BLaER1 treated with 17β-estradiol and CSF1 and Interleukin-3, amounts not matched to agents 10 nM and 100 nM (cell line): ENCODE measurements at regions not wholly inside any gene's neighbourhood (a gene's known extent, or its start where the extent isn't known, plus 50 kb on each side); places are given as distances from the start of the nearest gene placed in this dataset.
"Not testable (repeated sequence)": the region's sequence is repeated elsewhere in the genome, so short reads cannot be mapped to it uniquely, and the experiment has no call there.

Source experiments
- H3K27ac ChIP-seq, 11 experiments: shearing (Covaris generic); formaldehyde crosslinking; 2 replicates each; pipeline ENCODE4 v1.8.1; 2022
- H3K27me3 ChIP-seq, 11 experiments: shearing (Covaris generic); formaldehyde crosslinking; 2 replicates each; pipeline ENCODE4 v1.8.1; 2022
- H3K36me3 ChIP-seq, 11 experiments: shearing (Covaris generic); formaldehyde crosslinking; 2 replicates each; pipeline ENCODE4 v1.8.1; 2022
- H3K4me1 ChIP-seq, 10 experiments: shearing (Covaris generic); formaldehyde crosslinking; 2 replicates each; pipeline ENCODE4 v1.8.1; 2022
- H3K4me2 ChIP-seq, 11 experiments: shearing (Covaris generic); formaldehyde crosslinking; 2 replicates each; pipeline ENCODE4 v1.8.1; 2022
- H3K4me3 ChIP-seq, 10 experiments: shearing (Covaris generic); formaldehyde crosslinking; 2 replicates each; pipeline ENCODE4 v1.8.1; 2022
- H3K9ac ChIP-seq, 11 experiments: shearing (Covaris generic); formaldehyde crosslinking; 2 replicates each; pipeline ENCODE4 v1.8.1; 2022
- H3K9me3 ChIP-seq, 11 experiments: shearing (Covaris generic); formaldehyde crosslinking; replicated peaks in 1 of 11; 2 replicates each; pipeline ENCODE4 v1.8.1; 2022
- H4K20me1 ChIP-seq, 11 experiments: shearing (Covaris generic); formaldehyde crosslinking; 2 replicates each; pipeline ENCODE4 v1.8.1; 2022
- Cebpa-rat ChIP-seq, 11 experiments: shearing (Covaris generic); IDR thresholded peaks; 2 replicates each; pipeline ENCODE4 v1.8.1; 2022

- Histone ChIP-seq H3K9me3 (no peaks in the 10 kb centered on the region), H3K9ac (no peak overlapping the region), H3K27ac (no peak overlapping the region), H3K4me3 (no peak overlapping the region), H3K4me1 (no peaks in the 10 kb centered on the region), H4K20me1 (no peaks in the 10 kb centered on the region), H3K27me3 (no peaks in the 10 kb centered on the region), H3K4me2 (no peak overlapping the region), H3K36me3 (no peaks in the 10 kb centered on the region)
- TF ChIP-seq Cebpa-rat (IDR thresholded peaks at IDR 0.05): no peak
These were observed 513.6 kb upstream of the PTBP2 start for GRCh38 chr1:96207936-96208335.

GRCh38 chr1:96208428-96208827 lies 513.2 kb upstream of the PTBP2 start:
- no peak overlapping the region for H3K4me3 ChIP-seq
- H3K36me3 ChIP-seq: no peaks in the 10 kb centered on the region
- H3K9ac ChIP-seq: no peak overlapping the region
- no peaks in the 10 kb centered on the region for H3K9me3 ChIP-seq
- H3K27ac ChIP-seq: no peak overlapping the region
- H3K4me1 ChIP-seq: no peaks in the 10 kb centered on the region
- no peaks in the 10 kb centered on the region for H4K20me1 ChIP-seq
- no peaks in the 10 kb centered on the region for H3K27me3 ChIP-seq
- H3K4me2 ChIP-seq: no peak overlapping the region
- TF ChIP-seq Cebpa-rat (IDR thresholded peaks at IDR 0.05): no peak

GRCh38 chr1:96210054-96210453 lies 511.5 kb upstream of the PTBP2 start:
- Histone ChIP-seq H3K9me3 (no peaks in the 10 kb centered on the region), H3K36me3 (no peaks in the 10 kb centered on the region), H3K27ac (no peak overlapping the region), H3K4me2 (no peak overlapping the region), H4K20me1 (no peaks in the 10 kb centered on the region), H3K9ac (no peak overlapping the region), H3K4me1 (no peaks in the 10 kb centered on the region), H3K27me3 (no peaks in the 10 kb centered on the region), H3K4me3 (no peak overlapping the region)
- TF ChIP-seq Cebpa-rat (IDR thresholded peaks at IDR 0.05): no peak

- TF ChIP-seq Cebpa-rat (IDR thresholded peaks at IDR 0.05): no peak
- Histone ChIP-seq H3K36me3 (no peaks in the 10 kb centered on the region), H3K9me3 (no peaks in the 10 kb centered on the region), H3K4me2 (no peak overlapping the region), H3K4me1 (no peaks in the 10 kb centered on the region), H4K20me1 (no peaks in the 10 kb centered on the region), H3K27ac (no peak overlapping the region), H3K9ac (no peak overlapping the region), H3K4me3 (no peak overlapping the region), H3K27me3 (no peaks in the 10 kb centered on the region)
These were observed 510.4 kb upstream of the PTBP2 start for GRCh38 chr1:96211202-96211601.

GRCh38 chr1:96214982-96215381 lies 506.6 kb upstream of the PTBP2 start:
- Histone ChIP-seq H3K9ac (no peak overlapping the region), H3K4me3 (no peak overlapping the region), H3K4me1 (no peaks in the 10 kb centered on the region), H4K20me1 (no peaks in the 10 kb centered on the region), H3K27ac (no peak overlapping the region), H3K9me3 (no peaks in the 10 kb centered on the region), H3K36me3 (no peaks in the 10 kb centered on the region), H3K4me2 (no peak overlapping the region), H3K27me3 (no peaks in the 10 kb centered on the region)
- no peak for TF ChIP-seq Cebpa-rat (IDR thresholded peaks at IDR 0.05)

GRCh38 chr1:96220651-96221050 lies 500.9 kb upstream of the PTBP2 start:
- Histone ChIP-seq H3K4me2 (no peak overlapping the region), H3K27ac (no peak overlapping the region), H3K9me3 (no peaks in the 10 kb centered on the region), H3K36me3 (no peaks in the 10 kb centered on the region), H3K9ac (no peak overlapping the region), H4K20me1 (no peaks in the 10 kb centered on the region), H3K27me3 (no peaks in the 10 kb centered on the region), H3K4me1 (no peaks in the 10 kb centered on the region), H3K4me3 (no peak overlapping the region)
- no peak for TF ChIP-seq Cebpa-rat (IDR thresholded peaks at IDR 0.05)

- H3K4me2 ChIP-seq: no peak overlapping the region
- no peaks in the 10 kb centered on the region for H3K36me3 ChIP-seq
- TF ChIP-seq Cebpa-rat (IDR thresholded peaks at IDR 0.05): no peak
- no peak overlapping the region for H3K27ac ChIP-seq
- H3K27me3 ChIP-seq: no peaks in the 10 kb centered on the region
- H3K4me3 ChIP-seq: no peak overlapping the region
- no peak overlapping the region for H3K9ac ChIP-seq
- no peaks in the 10 kb centered on the region for H3K9me3 ChIP-seq
- H3K4me1 ChIP-seq: no peaks in the 10 kb centered on the region
- no peaks in the 10 kb centered on the region for H4K20me1 ChIP-seq
These were observed 498.9 kb upstream of the PTBP2 start for GRCh38 chr1:96222701-96223100.

GRCh38 chr1:96224229-96224628 lies 497.4 kb upstream of the PTBP2 start:
- H3K27me3 ChIP-seq, H3K4me3 ChIP-seq, H3K36me3 ChIP-seq, H3K9me3 ChIP-seq, H3K4me2 ChIP-seq, H3K4me1 ChIP-seq, H4K20me1 ChIP-seq, H3K27ac ChIP-seq, H3K9ac ChIP-seq: not testable (repeated sequence)

GRCh38 chr1:96233422-96233821 lies 488.2 kb upstream of the PTBP2 start:
- no peaks in the 10 kb centered on the region for H3K36me3 ChIP-seq
- H3K9ac ChIP-seq: no peak overlapping the region
- no peak overlapping the region for H3K4me2 ChIP-seq
- H3K4me1 ChIP-seq: no peaks in the 10 kb centered on the region
- no peak for TF ChIP-seq Cebpa-rat (IDR thresholded peaks at IDR 0.05)
- no peak overlapping the region for H3K27ac ChIP-seq
- H3K4me3 ChIP-seq: no peak overlapping the region
- no peaks in the 10 kb centered on the region for H3K27me3 ChIP-seq
- no peaks in the 10 kb centered on the region for H4K20me1 ChIP-seq
- no peaks in the 10 kb centered on the region for H3K9me3 ChIP-seq

- Histone ChIP-seq H3K27ac (no peak overlapping the region), H3K4me1 (no peaks in the 10 kb centered on the region), H3K9me3 (no peaks in the 10 kb centered on the region), H3K27me3 (no peaks in the 10 kb centered on the region), H4K20me1 (no peaks in the 10 kb centered on the region), H3K9ac (no peak overlapping the region), H3K36me3 (no peaks in the 10 kb centered on the region), H3K4me2 (no peak overlapping the region), H3K4me3 (no peak overlapping the region)
- no peak for TF ChIP-seq Cebpa-rat (IDR thresholded peaks at IDR 0.05)
These were observed 487.3 kb upstream of the PTBP2 start for GRCh38 chr1:96234299-96234698.

- no peaks in the 10 kb centered on the region for H3K36me3 ChIP-seq
- no peak overlapping the region for H3K9ac ChIP-seq
- TF ChIP-seq Cebpa-rat (IDR thresholded peaks at IDR 0.05): no peak
- no peak overlapping the region for H3K4me2 ChIP-seq
- H3K27me3 ChIP-seq: no peaks in the 10 kb centered on the region
- no peak overlapping the region for H3K4me3 ChIP-seq
- no peaks in the 10 kb centered on the region; a peak in 1 of 20 replicates for H3K4me1 ChIP-seq
- no peak overlapping the region for H3K27ac ChIP-seq
- no peaks in the 10 kb centered on the region for H4K20me1 ChIP-seq
- H3K9me3 ChIP-seq: no peaks in the 10 kb centered on the region
These were observed 485.3 kb upstream of the PTBP2 start for GRCh38 chr1:96236156-96236739.
